SK-N-SH (cell line): ENCODE measurements at regions not wholly inside any gene's neighbourhood (a gene's known extent, or its start where the extent isn't known, plus 50 kb on each side); places are given as distances from the start of the nearest gene placed in this dataset.

Experiments
- CTCF ChIA-PET: fragments of 300-600, 350-600 bp; formaldehyde crosslinking; extraction: SDS; loops from one replicate; lab custom pipeline; 2021; lab: Yijun Ruan, JAX
- POLR2A ChIA-PET: fragments of 350-600 bp; sonication (Branson Sonifier 250); formaldehyde crosslinking; extraction: SDS; loops from one replicate; lab custom pipeline; 2020; ENCODE audit warnings: antibody characterized with exemption, inconsistent platforms; lab: Yijun Ruan, JAX
- DNase-seq: peaks from one replicate; pipeline ENCODE4 v3.0.0; 2012
- H2AFZ ChIP-seq: fragments of 200-600 bp; sonication (generic); 2 replicates; pipeline ENCODE4 v1.8.1; 2016; ENCODE audit warnings: antibody characterized with exemption, mild to moderate bottlenecking, low read depth
- H3F3A ChIP-seq: fragments of 200-600 bp; sonication (generic); replicated peaks from 2 replicates; pipeline ENCODE3; 2016; ENCODE audit warnings: antibody characterized with exemption, mild to moderate bottlenecking; ENCODE audit not compliant: insufficient read depth
- H3K27ac ChIP-seq, 2 experiments: fragments of 200-500 bp in 1 of 2; fragments of 200-600 bp in 1 of 2; sonication (Bioruptor generic) in 1 of 2; sonication (generic), shearing (Covaris generic) in 1 of 2; 2 replicates each; pipeline versions ENCODE4 v1.5.1 to v1.6.1; 2014 to 2016; ENCODE audit warnings: low read depth in 2 of 2, inconsistent platforms in 1 of 2, low read length in 1 of 2, mild to moderate bottlenecking in 1 of 2, mixed read lengths in 1 of 2
- H3K27me3 ChIP-seq: fragments of 200-600 bp; sonication (generic), shearing (Covaris generic); 2 replicates; pipeline ENCODE4 v1.6.1; 2016; ENCODE audit warnings: mixed run types; ENCODE audit not compliant: insufficient read depth
- H3K36me3 ChIP-seq, 2 experiments: fragments of 200-500 bp in 1 of 2; fragments of 200-600 bp in 1 of 2; sonication (Bioruptor generic) in 1 of 2; sonication (generic) in 1 of 2; replicated peaks in 1 of 2; 2 replicates each; pipeline versions ENCODE3 to v1.5.1; 2014 to 2016; ENCODE audit warnings: low read length in 1 of 2, mild to moderate bottlenecking in 1 of 2; ENCODE audit not compliant: insufficient read depth in 2 of 2, control insufficient read depth in 1 of 2
- H3K4me1 ChIP-seq, 2 experiments: fragments of 200-500 bp in 1 of 2; fragments of 200-600 bp in 1 of 2; sonication (Bioruptor generic) in 1 of 2; sonication (generic), shearing (Covaris generic) in 1 of 2; 2 replicates each; pipeline versions ENCODE4 v1.5.1 to v1.6.1; 2014 to 2016; ENCODE audit warnings: low read depth in 1 of 2, low read length in 1 of 2, mixed run types in 1 of 2; ENCODE audit not compliant: insufficient read depth in 2 of 2, control insufficient read depth in 1 of 2
- H3K4me2 ChIP-seq: fragments of 200-600 bp; sonication (generic), shearing (Covaris generic); 2 replicates; pipeline ENCODE4 v1.6.1; 2017; ENCODE audit warnings: mixed run types
- H3K4me3 ChIP-seq, 2 experiments: fragments of 200-500 bp in 1 of 2; fragments of 200-600 bp in 1 of 2; sonication (Bioruptor generic) in 1 of 2; sonication (generic), shearing (Covaris generic) in 1 of 2; 2 replicates each; pipeline versions ENCODE4 v1.5.1 to v1.8.1; 2014 to 2016; ENCODE audit warnings: low read depth in 2 of 2, inconsistent platforms in 1 of 2, low read length in 1 of 2, mild to moderate bottlenecking in 1 of 2, mixed read lengths in 1 of 2, moderate library complexity in 1 of 2
- H3K79me2 ChIP-seq: fragments of 200-600 bp; sonication (generic); 2 replicates; pipeline ENCODE4 v1.8.1; 2017; ENCODE audit warnings: mild to moderate bottlenecking; ENCODE audit not compliant: insufficient read depth
- H3K9ac ChIP-seq: fragments of 200-600 bp; sonication (generic); 2 replicates; pipeline ENCODE4 v1.6.1; 2017; ENCODE audit warnings: mixed run types
- H3K9me2 ChIP-seq: fragments of 200-600 bp; sonication (generic); 2 replicates; pipeline ENCODE4 v1.6.1; 2017; ENCODE audit warnings: mixed run types
- H3K9me3 ChIP-seq: fragments of 200-600 bp; sonication (generic); 2 replicates; pipeline ENCODE4 v1.6.1; 2017; ENCODE audit warnings: mixed run types, mild to moderate bottlenecking, moderate library complexity
- H4K20me1 ChIP-seq: fragments of 200-600 bp; sonication (generic); 2 replicates; pipeline ENCODE4 v1.6.1; 2017; ENCODE audit warnings: mild to moderate bottlenecking, mixed run types; ENCODE audit not compliant: insufficient read depth
- CTCF ChIP-seq: fragments of 200-600 bp; sonication (generic); IDR thresholded peaks from 2 replicates; pipeline ENCODE4 v1.6.1; 2017; ENCODE audit warnings: antibody characterized with exemption, mild to moderate bottlenecking, moderate library complexity
- EP300 ChIP-seq, 2 experiments: IDR thresholded peaks; 2 replicates each; pipeline versions ENCODE4 v1.4.0 to v1.6.1; 2012; ENCODE audit warnings: borderline replicate concordance in 1 of 2, low read depth in 1 of 2, low read length in 1 of 2
- EZH2phosphoT487 ChIP-seq: fragments of 200-600 bp; sonication (generic); IDR thresholded peaks from 2 replicates; pipeline ENCODE4 v1.6.1; 2017; ENCODE audit warnings: low read depth, mixed run types, mild to moderate bottlenecking, antibody characterized with exemption, moderate library complexity, borderline replicate concordance
- FOXM1 ChIP-seq: IDR thresholded peaks from 2 replicates; pipeline ENCODE4 v1.4.0; 2012; ENCODE audit warnings: low read depth, mild to moderate bottlenecking
- GABPA ChIP-seq: IDR thresholded peaks from 2 replicates; pipeline ENCODE4 v1.4.0; 2012; ENCODE audit warnings: low read depth, mild to moderate bottlenecking
- GATA2 ChIP-seq: sonication (generic); formaldehyde crosslinking; IDR thresholded peaks from 2 replicates; pipeline ENCODE4 v1.5.0; 2020; ENCODE audit warnings: mild to moderate bottlenecking, missing genetic modification reagents
- IRF3 ChIP-seq: fragments of 150-350 bp; IDR thresholded peaks from 2 replicates; pipeline ENCODE4 v1.6.1; 2016; ENCODE audit warnings: mild to moderate bottlenecking, low read depth, low read length
- MXI1 ChIP-seq: IDR thresholded peaks from 2 replicates; pipeline ENCODE4 v1.6.1; 2012; ENCODE audit warnings: mild to moderate bottlenecking, low read depth, low read length, improper control_type of control experiment
- NRF1 ChIP-seq: IDR thresholded peaks from 2 replicates; pipeline ENCODE4 v1.6.1; 2012; ENCODE audit warnings: low read depth, mild to moderate bottlenecking, low read length
- POLR2AphosphoS5 ChIP-seq: IDR thresholded peaks from 2 replicates; pipeline ENCODE4 v1.6.1; 2012; ENCODE audit warnings: low read depth, low read length
- RAD21 ChIP-seq: IDR thresholded peaks from 2 replicates; pipeline ENCODE4 v1.6.1; 2012; ENCODE audit warnings: mild to moderate bottlenecking, low read length
- RCOR1 ChIP-seq: fragments of 150-350 bp; IDR thresholded peaks from 2 replicates; pipeline ENCODE4 v1.6.1; 2017; ENCODE audit warnings: antibody characterized with exemption, low read length
- RFX5 ChIP-seq: IDR thresholded peaks from 2 replicates; pipeline ENCODE4 v1.6.1; 2012; ENCODE audit warnings: mild to moderate bottlenecking, improper control_type of control experiment, low read length
- WGBS: methylation state at CpG from one replicate; pipeline ENCODE4 v1.1.6; 2017; ENCODE audit warnings: low lambda C conversion rate; 5-methylcytosine and 5-hydroxymethylcytosine counted together

GRCh38 chr6:91538622-91539021 lies 951.8 kb upstream of the MAP3K7 start:
- no peaks in the 10 kb centered on the region for H3K79me2 ChIP-seq
- ChIA-PET POLR2A (no interaction called here), CTCF (no interaction called here)
- H3K9me3 ChIP-seq, result no peaks in the 10 kb centered on the region
- no peak for DNase-seq
- TF ChIP-seq IRF3, result no peak
- TF ChIP-seq GABPA, result no peak
- no peak for TF ChIP-seq POLR2AphosphoS5
- TF ChIP-seq NRF1, result no peak
- no peak for TF ChIP-seq MXI1
- TF ChIP-seq CTCF, result no peak
- TF ChIP-seq EP300 (IDR thresholded peaks at IDR 0.05; ENCODE audit: borderline replicate concordance in 1 of 2, low read depth in 1 of 2, low read length in 1 of 2), result no peak
- TF ChIP-seq RCOR1, result no peak
- TF ChIP-seq RFX5, result no peak
- no peak for TF ChIP-seq EZH2phosphoT487
- no peak for TF ChIP-seq FOXM1
- no peak for TF ChIP-seq GATA2 (CRISPR knock-in tag)
- H3K4me1 ChIP-seq, result no peaks in the 10 kb centered on the region
- H3K9ac ChIP-seq, result no peak overlapping the region
- no peak overlapping the region for H3K27ac ChIP-seq
- H3K4me3 ChIP-seq, result no peak overlapping the region
- H3K9me2 ChIP-seq, result no peaks in the 10 kb centered on the region; the same call in 1 of the 2 replicates
- no peaks in the 10 kb centered on the region for H3K36me3 ChIP-seq
- no peaks in the 10 kb centered on the region for H3K27me3 ChIP-seq
- 27% methylated on average over 4 of the region's 4 CpGs for WGBS
- H3F3A ChIP-seq, result no peaks in the 10 kb centered on the region
- no peak overlapping the region for H3K4me2 ChIP-seq
- no peaks in the 10 kb centered on the region for H4K20me1 ChIP-seq
- H2AFZ ChIP-seq, result no peak overlapping the region

- no peaks in the 10 kb centered on the region for H3K9me3 ChIP-seq
- no peak overlapping the region for H3K4me2 ChIP-seq
- no peak overlapping the region for H2AFZ ChIP-seq
- WGBS, result 21% methylated on average over 2 of the region's 2 CpGs
- no peaks in the 10 kb centered on the region; the same call in 1 of the 2 replicates for H3K9me2 ChIP-seq
- peak; percentile 32 for TF ChIP-seq CTCF
- no peak for TF ChIP-seq RAD21
- H3F3A ChIP-seq, result no peaks in the 10 kb centered on the region
- no peaks in the 10 kb centered on the region for H3K36me3 ChIP-seq
- H3K4me3 ChIP-seq, result no peak overlapping the region
- H3K27me3 ChIP-seq, result no peaks in the 10 kb centered on the region
- ChIA-PET CTCF (no interaction called here), POLR2A (no interaction called here)
- no peaks in the 10 kb centered on the region for H3K4me1 ChIP-seq
- no peak for DNase-seq
- H3K27ac ChIP-seq, result no peak overlapping the region
- H3K9ac ChIP-seq, result no peak overlapping the region
- no peaks in the 10 kb centered on the region for H4K20me1 ChIP-seq
- H3K79me2 ChIP-seq, result no peaks in the 10 kb centered on the region
Observed at GRCh38 chr6:91534614-91535013, 947.7 kb upstream of the MAP3K7 start.
